K562 (cell line): ENCODE measurements at regions not wholly inside any gene's neighbourhood (a gene's known extent, or its start where the extent isn't known, plus 50 kb on each side); places are given as distances from the start of the nearest gene placed in this dataset. TPM values are rescaled to one million over a fixed set of nuclear protein-coding genes. Genes with fewer than 3 reads are reported as not detected.

Source experiments
- small RNA-seq: library from RNA; depleted of rRNA; stranded (forward); fragments of <200 nt; gene quantifications from one replicate; pipeline ENCODE3, GENCODE V24; 2014

Small RNAs in the stretch of these regions (small RNA-seq; reads per million reads assigned to genes)
- not detected for gene RF00019
